EH (cell line): ENCODE measurements at regions not wholly inside any gene's neighbourhood (a gene's known extent, or its start where the extent isn't known, plus 50 kb on each side); places are given as distances from the start of the nearest gene placed in this dataset.
A peak's percentile ranks its signal among the peaks of the same experiment; 100 is the strongest.

Experiments used
- DNase-seq: peaks from one replicate; pipeline ENCODE4 v3.0.0-alpha.2; 2015; ENCODE audit warnings: low read depth

DNA sequence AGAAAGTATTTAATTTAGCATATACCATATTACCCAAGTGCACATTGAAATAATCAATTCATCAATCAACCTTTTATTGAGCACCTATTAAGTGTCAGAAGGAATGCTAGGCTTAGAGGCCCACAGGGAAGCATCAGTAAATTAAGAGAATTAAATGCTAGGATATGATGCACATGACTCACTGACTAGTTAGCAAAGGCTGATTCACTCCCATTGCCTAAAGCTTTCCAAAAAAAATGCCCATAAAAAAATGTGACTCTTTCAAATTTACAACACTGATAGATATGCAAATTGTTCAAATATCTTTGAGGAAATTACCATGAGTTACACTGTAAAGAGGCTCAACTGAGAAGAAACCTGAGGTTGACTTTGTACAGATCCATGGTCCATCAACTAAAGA is 883.3 kb downstream of the CDH11 start:
- peak; percentile 84 for DNase-seq

- DNase-seq, result peak; percentile 15
Measured at GRCh38 chr16:64236316-64236715, 885.5 kb downstream of the CDH11 start.

- DNase-seq, result no peak
Measured at GRCh38 chr16:64234200-64234599, 887.7 kb downstream of the CDH11 start.

GRCh38 chr16:64225696-64226095 is 896.2 kb downstream of the CDH11 start:
- DNase-seq, result peak; percentile 3

GRCh38 chr16:64225036-64225435 is 896.8 kb downstream of the CDH11 start:
- no peak for DNase-seq

GRCh38 chr16:64217789-64218535 is 903.9 kb downstream of the CDH11 start:
- no peak for DNase-seq

DNA sequence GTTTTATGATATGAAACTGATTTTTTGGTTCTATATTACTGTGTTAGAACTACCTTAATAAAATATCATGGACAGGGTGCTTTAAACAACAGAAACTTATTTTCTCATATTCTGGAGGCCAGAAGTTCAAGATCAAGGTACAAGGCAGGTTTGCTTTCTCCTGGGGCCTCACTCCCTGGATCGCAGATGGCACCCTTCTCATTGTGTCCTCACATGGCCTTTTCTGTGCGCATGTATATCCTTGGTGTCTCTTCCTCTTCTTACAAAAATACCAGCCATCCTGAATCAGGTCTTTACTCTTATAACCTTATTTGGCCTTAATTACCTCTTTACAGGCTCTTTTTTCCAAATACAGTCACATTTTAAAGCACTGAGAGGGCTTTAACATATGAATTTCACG is 906.1 kb downstream of the CDH11 start:
- DNase-seq, result no peak

GRCh38 chr16:64211331-64211730 is 910.5 kb downstream of the CDH11 start:
- peak; percentile 7 for DNase-seq

DNA sequence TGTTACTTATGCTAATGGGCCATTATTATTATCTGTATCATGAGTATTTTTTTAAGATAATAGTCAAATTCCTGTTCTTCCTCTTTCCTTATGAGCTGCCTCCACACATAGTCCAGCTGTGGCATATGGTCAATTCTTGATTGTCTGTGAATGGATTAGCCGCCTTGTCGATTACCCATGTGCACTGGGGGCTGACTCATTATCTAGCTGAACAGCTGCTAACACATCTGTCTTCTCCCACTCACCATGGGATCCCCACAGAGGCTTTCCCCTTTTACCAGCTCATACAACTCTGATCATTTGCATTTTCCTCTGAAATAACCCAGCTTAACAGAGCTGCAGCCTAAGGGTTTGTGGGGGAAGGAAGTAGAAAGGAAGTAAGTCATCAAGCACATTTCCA is 915.0 kb downstream of the CDH11 start:
- DNase-seq, result no peak

- DNase-seq, result no peak
Measured at GRCh38 chr16:64203126-64203525, 918.7 kb downstream of the CDH11 start.

DNA sequence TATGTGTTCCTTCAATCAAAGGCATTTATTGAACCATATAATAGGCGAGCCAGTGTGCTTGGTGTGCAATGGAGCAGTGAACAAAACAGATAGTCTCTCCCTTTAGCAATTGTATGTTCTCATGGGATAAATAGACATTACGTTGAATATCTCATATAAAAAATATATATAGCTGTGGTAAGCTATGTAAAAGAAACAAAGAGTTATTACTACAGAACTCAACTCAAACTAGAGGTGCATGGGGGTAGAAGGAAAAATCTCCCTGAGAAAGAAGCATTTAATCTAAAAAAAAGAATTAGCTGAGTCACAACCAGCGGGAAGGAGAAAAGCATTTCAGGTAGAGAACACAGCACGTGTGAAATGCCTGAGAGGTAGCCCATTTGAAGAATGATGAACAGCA is 919.3 kb downstream of the CDH11 start:
- no peak for DNase-seq

GRCh38 chr16:64196444-64196843 is 925.4 kb downstream of the CDH11 start:
- DNase-seq, result peak; percentile 77

DNA sequence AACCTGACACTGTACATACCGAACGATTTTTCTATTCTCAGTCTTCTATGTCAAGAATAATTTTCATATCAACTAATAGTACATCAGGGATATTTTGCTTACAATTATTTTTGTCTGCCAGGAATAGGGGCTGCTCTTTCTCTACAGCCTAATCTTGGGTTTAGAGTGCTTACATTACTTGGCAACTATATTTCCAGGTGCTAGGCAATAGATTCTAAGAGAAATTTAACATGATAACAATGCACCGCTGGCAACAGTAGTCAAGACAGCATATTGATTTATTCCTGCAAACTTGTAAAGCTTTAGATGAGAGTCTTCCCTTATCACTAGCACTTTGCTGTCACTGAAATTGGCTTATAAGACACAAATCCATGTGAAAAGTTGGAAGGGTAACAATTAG is 935.9 kb downstream of the CDH11 start:
- no peak for DNase-seq

GRCh38 chr16:64184156-64184555 is 937.7 kb downstream of the CDH11 start:
- DNase-seq, result peak; percentile 22

DNA sequence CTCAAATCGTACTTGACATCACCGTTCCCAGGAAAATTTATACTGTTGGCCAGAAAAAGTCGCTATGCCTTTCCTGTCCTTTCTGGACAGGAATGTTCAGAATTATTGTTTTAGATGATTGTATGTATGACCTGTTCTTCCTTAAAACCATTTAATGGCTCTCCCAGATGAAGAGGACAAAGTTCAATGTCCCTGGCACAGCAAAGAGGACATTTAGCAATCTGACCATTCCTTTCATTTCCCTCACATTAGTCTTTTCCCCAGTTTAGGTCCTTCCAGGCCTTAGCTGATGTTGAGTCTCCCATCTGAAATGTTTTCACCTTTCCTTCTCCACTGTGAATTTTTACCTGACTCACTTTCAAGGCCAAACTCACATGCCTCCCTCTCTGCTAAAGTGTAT is 938.9 kb downstream of the CDH11 start:
- peak; percentile 10 for DNase-seq

GRCh38 chr16:64181271-64181925 is 940.5 kb downstream of the CDH11 start:
- no peak for DNase-seq

DNA sequence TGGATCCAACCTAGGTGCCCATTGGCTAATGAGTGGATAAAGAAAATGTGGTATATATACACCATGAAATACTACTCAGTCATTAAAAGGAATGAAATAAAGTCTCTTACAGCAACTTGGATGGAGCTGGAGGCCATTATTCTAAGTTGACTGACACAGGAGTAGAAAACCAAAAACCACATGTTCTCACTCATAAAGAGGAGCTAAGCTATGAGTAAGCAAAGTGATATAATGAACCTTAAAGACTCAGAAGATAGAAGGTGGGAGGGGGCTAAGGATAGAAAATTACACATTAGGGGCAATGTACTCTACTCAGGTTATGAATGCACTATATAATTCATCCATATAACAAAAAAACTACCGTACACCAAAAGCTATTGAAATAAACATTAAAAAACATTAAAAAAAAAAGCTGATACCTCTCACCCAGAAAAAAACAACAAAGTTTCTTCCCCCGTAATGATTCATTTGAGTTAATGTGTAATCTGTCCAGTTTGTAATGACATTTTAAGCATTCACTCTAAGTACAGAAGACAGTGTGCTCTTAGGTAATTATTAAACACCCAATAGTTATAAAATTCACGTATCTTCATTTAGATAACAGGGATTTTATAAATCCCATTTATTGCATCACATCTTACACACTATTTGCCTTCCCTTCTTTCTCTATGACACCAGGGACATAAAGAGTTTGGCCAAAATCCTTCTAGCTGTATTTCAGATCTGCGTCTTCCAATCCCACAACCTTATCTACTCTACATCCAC is 941.5 kb downstream of the CDH11 start:
- DNase-seq, result no peak

DNA sequence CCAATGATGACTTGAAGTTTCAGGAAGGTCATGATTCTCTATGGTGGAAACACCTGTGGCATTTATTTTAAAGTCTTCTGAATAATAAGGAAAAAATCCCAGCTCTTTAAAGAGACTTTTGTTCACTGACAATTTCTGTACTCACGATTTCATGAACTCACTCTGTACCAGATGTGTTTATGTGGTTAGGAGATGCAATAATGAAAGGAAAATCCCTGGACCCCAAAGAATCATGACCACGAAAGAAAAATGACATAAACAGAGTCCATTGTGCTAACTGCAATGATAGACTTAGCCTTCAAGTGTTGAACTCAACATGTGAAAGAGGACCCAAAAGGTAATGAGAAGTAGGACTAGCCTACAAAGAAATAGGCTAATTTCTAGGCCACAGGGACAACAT is 947.5 kb downstream of the CDH11 start:
- no peak for DNase-seq

DNA sequence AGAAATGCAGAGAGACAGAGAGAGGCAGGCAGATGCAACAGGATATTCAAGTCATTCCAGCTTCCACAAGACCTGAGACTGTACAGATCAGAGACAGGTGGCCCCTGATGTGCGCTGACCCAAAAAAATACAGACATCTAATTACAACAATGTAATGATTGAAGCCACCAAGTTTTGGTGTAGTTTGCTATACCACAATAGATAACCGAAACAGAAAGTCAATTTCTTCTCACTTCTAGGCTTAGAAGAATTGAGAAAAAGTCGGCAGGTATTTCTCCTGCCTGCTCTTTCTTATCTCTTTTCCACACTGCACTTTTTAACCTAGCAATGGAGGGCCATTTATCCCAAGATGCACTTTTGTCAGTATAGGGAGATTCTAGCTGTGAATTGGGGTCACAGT is 949.2 kb downstream of the CDH11 start:
- no peak for DNase-seq

DNA sequence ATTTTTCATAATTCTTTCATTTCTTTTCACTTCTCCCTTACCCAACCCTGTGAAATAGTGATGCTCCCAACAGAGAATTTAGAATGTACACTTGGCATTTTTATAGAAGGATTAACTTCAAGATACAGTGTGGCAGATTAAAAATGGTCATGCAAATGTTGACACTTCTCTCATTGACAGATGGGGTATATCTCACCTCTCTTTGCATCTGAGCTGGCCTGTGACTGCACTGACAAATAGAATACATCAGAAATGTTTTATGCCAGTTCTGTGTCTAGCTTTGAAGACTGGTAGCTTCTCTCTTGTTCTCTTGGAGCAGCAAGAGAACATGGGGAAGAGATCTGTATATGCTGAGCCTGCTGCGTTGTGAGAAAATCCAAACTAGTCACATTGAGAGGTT is 949.6 kb downstream of the CDH11 start:
- DNase-seq, result no peak

DNA sequence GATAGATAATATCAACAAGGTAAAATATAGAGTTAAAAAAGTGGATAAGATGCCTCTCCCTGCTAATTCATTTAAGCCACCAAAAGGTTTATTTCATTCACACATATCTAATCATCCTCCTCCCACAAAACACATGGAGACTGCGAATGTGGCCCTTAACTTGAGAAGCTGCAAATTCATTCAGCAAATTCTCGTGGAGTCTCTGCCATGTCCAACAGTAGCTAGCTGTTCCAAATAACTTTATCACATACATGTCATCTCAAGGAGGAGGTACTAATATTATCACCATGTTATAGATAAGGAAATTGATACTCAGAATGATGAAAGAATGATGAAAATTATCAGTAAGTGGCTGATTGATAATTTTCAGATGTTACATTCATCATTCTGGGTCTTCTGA is 950.2 kb downstream of the CDH11 start:
- no peak for DNase-seq

DNA sequence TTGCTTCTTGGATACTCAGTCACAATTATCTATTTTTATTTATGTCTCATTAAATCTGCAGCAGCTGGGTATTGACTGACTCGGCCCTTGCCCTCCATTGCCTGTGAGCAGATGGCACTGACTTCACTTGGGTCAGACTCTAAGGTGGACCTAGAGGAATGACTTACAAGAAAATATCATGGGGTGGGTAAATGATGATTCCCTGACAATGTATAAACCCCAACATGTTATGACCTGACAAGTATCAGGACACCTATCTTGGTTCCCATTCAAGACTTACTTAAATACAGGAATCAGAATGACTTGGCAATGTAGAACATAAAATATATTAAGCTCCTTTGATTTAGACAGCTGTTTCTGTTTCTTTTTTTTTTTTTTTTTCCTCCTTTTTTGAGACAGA is 953.5 kb downstream of the CDH11 start:
- no peak for DNase-seq

DNA sequence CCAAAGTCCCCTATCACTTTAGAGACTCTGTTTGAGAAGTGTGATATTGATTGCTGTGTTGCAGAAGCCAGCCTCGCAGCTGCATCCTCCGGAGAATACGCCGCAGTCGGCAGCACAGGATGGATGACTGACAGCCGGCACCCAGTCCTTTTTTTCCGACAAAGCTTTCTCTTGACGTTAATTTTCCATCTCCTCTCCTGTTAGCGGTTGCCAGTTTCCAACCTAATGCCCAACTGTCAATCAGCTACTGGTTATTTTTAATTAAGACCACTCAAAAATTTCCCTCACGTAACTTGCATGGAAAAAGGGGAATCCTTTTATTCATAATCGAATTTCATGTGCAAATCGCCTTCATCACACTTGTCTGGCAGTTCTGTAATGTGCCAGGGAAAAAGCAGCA is 953.9 kb downstream of the CDH11 start:
- no peak for DNase-seq
